Thoracic aorta (tissue), 2 donors: ENCODE measurements at regions not wholly inside any gene's neighbourhood (a gene's known extent, or its start where the extent isn't known, plus 50 kb on each side); places are given as distances from the start of the nearest gene placed in this dataset.
"Not testable (repeated sequence)": the region's sequence is repeated elsewhere in the genome, so short reads cannot be mapped to it uniquely, and the experiment has no call there.

Experiments used
- ATAC-seq: fragments of 150-250 bp; one replicate; pipeline ENCODE4 v1.8.0; 2017; ENCODE audit warnings: low read depth; ENCODE audit not compliant: insufficient number of reproducible peaks, low FRiP score
- DNase-seq: peaks from one replicate; pipeline ENCODE4 v3.0.0-alpha.2; 2020; ENCODE audit warnings: low spot score
- H3K27ac ChIP-seq, 2 donors: fragments of 200-600 bp; sonication (generic); 1 replicate in 1 of 2; 2 replicates in 1 of 2; pipeline ENCODE4 v1.5.1; 2016; ENCODE audit warnings: mild to moderate bottlenecking in 2 of 2, moderate library complexity in 2 of 2
- H3K27me3 ChIP-seq: fragments of 200-600 bp; sonication (generic); replicated peaks from 2 replicates; pipeline ENCODE4 v1.6.0; 2016; ENCODE audit warnings: mild to moderate bottlenecking; ENCODE audit not compliant: insufficient read depth
- H3K36me3 ChIP-seq: fragments of 200-600 bp; sonication (generic); one replicate; pipeline ENCODE4 v1.5.1; 2016
- H3K4me1 ChIP-seq, 2 donors: fragments of 200-600 bp; sonication (generic); 1 replicate in 1 of 2; 2 replicates in 1 of 2; pipeline versions ENCODE4 v1.5.1 to v1.6.0; 2016; ENCODE audit warnings: low read depth in 2 of 2, mild to moderate bottlenecking in 1 of 2; ENCODE audit not compliant: control insufficient read depth in 1 of 2
- H3K4me3 ChIP-seq: fragments of 200-600 bp; sonication (generic); 2 replicates; pipeline ENCODE4 v1.5.1; 2016; ENCODE audit warnings: mild to moderate bottlenecking
- H3K9me3 ChIP-seq: fragments of 200-600 bp; sonication (generic); 2 replicates; pipeline ENCODE4 v1.5.1; 2016
- CTCF ChIP-seq: fragments of 200-600 bp; sonication (generic); IDR thresholded peaks from one replicate; pipeline ENCODE4 v1.5.1; 2019; ENCODE audit warnings: antibody characterized with exemption

DNA sequence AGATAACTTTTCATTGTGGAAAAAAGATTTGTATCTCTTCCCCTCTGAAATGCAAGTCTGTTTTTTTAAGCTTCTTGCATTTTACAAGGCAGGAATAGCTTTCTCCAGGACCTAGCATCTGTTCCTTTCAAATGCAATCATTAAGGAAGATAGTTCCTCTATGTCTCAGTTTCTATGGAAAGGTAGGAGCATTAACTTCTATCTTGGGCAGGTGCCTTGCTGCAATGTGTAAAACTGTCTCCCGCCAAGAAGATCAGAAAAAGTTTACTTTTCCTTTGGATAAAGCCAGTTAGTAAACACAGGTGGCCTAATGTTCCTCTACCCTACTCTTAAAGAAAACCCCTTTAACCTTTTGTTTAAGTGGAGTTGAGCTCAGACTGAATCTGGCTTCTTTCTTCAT lies 560.6 kb upstream of the CYLC2 start:
- Histone ChIP-seq H3K4me3 (no peak overlapping the region), H3K27me3 (no peaks in the 10 kb centered on the region), H3K27ac (no peak overlapping the region), H3K4me1 (no peaks in the 10 kb centered on the region), H3K36me3 (no peaks in the 10 kb centered on the region), H3K9me3 (no peaks in the 10 kb centered on the region)
- no peak for TF ChIP-seq CTCF
- DNase-seq = no peak
- no peak for ATAC-seq

DNA sequence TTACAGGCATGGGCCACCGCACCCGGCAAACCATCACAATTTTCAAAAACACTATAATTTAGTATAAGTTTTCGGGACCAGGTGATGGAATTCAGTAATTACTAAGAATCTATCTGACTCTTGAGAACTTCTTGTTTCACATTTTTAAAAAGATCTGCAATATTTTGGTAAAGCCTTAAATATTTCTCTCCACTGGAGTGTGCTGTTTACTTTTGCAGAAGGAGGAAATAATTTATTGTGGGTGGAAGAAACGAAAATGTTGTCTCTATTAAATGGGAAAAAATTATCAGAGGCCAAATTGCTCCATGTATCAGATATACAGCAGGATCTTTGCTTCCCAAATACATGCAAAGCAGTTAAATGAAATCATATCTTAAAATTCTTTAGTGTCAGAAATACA lies 566.8 kb upstream of the CYLC2 start:
- no peak for DNase-seq
- Histone ChIP-seq H3K36me3 (no peaks in the 10 kb centered on the region), H3K27me3 (no peaks in the 10 kb centered on the region), H3K9me3 (no peaks in the 10 kb centered on the region), H3K4me3 (no peak overlapping the region), H3K27ac (no peak overlapping the region), H3K4me1 (no peaks in the 10 kb centered on the region)
- TF ChIP-seq CTCF = no peak
- ATAC-seq = no peak

GRCh38 chr9:102416251-102416650 lies 578.9 kb upstream of the CYLC2 start:
- H3K9me3 ChIP-seq = peaks cover 19% of the 10 kb centered on the region
- H3K27ac ChIP-seq = not testable (repeated sequence)

GRCh38 chr9:102405218-102405867 lies 589.8 kb upstream of the CYLC2 start:
- Histone ChIP-seq H3K9me3 (no peaks in the 10 kb centered on the region), H3K27me3 (no peaks in the 10 kb centered on the region), H3K36me3 (no peaks in the 10 kb centered on the region), H3K4me3 (no peak overlapping the region), H3K27ac (no peak overlapping the region), H3K4me1 (no peaks in the 10 kb centered on the region)
- DNase-seq (no peak), ATAC-seq (no peak)
- no peak for TF ChIP-seq CTCF

More at GRCh38 chr9:102416251-102416650, 578.9 kb upstream of the CYLC2 start:
- not testable (repeated sequence) for H3K27me3 ChIP-seq, ATAC-seq, H3K4me1 ChIP-seq, DNase-seq, H3K4me3 ChIP-seq, H3K36me3 ChIP-seq

DNA sequence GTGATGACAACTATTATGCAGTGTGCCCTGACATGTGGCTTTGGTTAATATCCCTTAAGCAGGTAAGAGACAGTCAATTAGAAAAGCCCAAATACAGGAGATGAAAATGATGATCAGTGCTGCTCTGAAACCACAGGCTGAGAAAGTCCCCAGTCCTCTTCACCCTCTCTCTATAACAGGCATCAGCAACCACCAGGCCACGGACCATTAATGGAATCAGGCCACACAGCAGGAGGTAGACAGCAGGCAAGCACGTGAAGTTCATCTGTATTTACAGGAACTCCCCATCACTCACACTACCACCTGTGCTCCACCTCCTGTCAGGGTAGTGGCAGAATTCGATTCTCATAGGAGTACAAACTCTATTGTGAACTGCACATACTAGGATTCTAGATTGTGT lies 591.6 kb upstream of the CYLC2 start:
- no peak for TF ChIP-seq CTCF
- Histone ChIP-seq H3K4me3 (no peak overlapping the region), H3K27ac (no peak overlapping the region), H3K4me1 (no peaks in the 10 kb centered on the region), H3K9me3 (no peaks in the 10 kb centered on the region), H3K36me3 (no peaks in the 10 kb centered on the region), H3K27me3 (no peaks in the 10 kb centered on the region)
- no peak for DNase-seq
- ATAC-seq = no peak

DNA sequence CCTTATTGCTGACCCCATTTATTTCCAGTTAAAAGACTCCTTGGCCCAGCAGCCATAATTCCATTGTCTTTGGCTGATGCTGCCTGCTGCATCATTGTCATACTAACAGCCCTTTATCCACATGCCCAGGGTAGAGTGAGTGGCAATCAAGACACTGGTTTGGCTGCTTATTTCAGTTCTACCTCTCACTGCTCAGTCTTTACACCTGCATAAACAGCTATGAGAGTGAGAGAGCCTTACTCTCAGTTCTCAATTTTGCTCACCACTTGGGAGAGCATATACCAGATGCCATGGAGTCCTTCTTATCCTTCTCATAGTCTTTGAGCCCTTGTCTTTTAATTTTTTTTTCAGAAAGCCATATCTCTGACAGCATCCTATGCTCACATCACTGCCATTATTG lies 596.9 kb upstream of the CYLC2 start:
- no peaks in the 10 kb centered on the region for H3K27me3 ChIP-seq
- ATAC-seq (no peak), DNase-seq (no peak)
- no peaks in the 10 kb centered on the region for H3K9me3 ChIP-seq
- no peaks in the 10 kb centered on the region for H3K36me3 ChIP-seq
- no peak for TF ChIP-seq CTCF
- no peak overlapping the region for H3K27ac ChIP-seq
- H3K4me1 ChIP-seq = no peaks in the 10 kb centered on the region
- no peak overlapping the region for H3K4me3 ChIP-seq

- DNase-seq, H3K36me3 ChIP-seq, H3K4me3 ChIP-seq, ATAC-seq, H3K27ac ChIP-seq, H3K9me3 ChIP-seq, H3K27me3 ChIP-seq, H3K4me1 ChIP-seq: not testable (repeated sequence)
Measured at GRCh38 chr9:102385620-102386019, 609.5 kb upstream of the CYLC2 start.
